Hippocampal formation (tissue), 2 donors: ENCODE measurements at regions not wholly inside any gene's neighbourhood (a gene's known extent, or its start where the extent isn't known, plus 50 kb on each side); places are given as distances from the start of the nearest gene placed in this dataset.
"Not testable (repeated sequence)": the region's sequence is repeated elsewhere in the genome, so short reads cannot be mapped to it uniquely, and the experiment has no call there.

ENCODE experiments used
- DNase-seq, 2 donors: peaks; one replicate each; lab custom pipeline; 2025; lab: John Stamatoyannopoulos, UW

DNA sequence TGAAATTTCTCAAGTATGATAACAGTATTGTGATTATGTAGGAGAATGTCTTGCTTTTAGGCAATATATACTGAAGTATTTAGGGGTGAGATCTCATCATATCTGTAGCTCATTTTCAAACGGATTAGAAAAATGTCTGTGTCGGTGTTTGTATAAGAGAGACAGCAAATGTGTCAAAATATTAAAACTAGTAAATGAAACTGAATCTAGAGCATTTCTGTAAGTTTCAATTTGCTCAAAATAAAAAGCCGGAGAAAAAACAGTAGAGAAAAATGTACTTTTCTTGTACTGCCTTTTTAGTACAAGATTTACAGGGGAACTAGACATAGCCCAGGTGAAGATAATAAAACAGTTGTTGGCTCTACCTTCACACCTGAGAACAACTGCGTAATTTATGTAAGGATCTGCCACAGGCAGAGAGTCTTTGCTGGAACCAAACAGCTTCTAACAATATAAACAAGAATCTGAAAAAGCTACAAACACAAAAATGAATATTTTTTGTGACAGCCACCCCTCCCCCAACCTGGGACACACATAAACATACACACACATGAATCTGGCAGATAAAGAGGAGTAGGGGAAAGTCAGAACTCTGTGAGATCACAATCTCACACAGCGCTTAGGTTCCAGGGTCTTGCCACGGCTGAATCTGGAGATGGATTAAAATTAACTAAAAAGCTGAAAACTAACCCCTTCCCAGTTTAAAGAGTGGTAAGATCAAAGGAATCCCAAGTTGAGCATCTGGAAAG, 153.3 kb downstream of the AVL9 start:
- DNase-seq: no peak

DNA sequence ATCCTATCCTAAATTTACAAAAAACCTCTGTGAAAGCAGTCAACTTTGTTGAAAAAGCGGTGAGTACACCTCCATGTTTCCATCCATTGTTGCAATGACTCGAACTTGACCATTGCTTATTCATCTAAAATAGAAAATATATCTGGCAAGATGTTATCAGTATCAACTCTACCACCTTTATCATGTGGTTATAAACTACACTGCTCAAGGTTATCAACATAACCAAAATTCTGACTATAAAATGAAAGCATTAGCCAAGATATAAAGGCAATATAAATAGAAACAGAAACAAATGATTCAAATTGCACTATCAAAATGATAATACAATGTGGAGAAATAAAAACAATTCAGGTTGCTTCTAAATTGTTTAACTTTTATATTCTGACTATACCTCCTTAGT, 150.0 kb downstream of the AVL9 start:
- not testable (repeated sequence) for DNase-seq

DNA sequence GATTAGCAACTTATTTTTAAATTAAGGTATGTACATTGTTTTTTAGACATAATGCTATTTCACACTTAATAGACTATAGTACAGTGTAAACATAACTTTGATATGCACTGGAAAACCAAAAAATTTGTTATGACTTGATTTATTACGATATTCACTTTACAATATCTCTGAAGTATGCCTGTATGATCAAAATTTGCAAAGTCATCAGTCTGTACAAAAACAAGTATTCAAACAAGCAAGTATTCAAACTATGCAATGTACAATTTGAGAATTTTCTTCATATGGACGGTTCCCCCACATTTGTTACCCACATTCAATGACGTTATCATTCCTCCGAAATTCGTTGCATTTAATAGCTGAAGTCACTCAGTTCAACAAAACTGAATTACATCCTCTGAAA, 147.9 kb downstream of the AVL9 start:
- no peak for DNase-seq

DNA sequence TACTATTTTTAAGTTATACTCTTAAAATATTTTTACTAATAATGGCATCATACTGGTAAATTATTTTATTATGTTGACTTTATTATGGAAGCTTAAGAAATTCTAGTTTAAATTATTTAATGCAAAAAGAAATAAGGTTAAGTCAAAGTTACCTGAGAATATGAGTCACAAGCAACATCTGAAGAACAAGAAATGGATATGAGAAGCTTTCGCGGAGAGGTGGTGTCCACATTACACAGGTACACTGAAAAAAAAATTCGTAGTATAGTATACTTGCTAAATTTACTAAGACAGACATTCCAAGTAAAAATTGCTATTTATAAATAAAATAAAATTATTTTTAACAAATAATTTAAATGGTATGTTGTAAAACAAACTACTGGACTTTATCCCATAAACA, 143.8 kb downstream of the AVL9 start:
- no peak for DNase-seq

DNA sequence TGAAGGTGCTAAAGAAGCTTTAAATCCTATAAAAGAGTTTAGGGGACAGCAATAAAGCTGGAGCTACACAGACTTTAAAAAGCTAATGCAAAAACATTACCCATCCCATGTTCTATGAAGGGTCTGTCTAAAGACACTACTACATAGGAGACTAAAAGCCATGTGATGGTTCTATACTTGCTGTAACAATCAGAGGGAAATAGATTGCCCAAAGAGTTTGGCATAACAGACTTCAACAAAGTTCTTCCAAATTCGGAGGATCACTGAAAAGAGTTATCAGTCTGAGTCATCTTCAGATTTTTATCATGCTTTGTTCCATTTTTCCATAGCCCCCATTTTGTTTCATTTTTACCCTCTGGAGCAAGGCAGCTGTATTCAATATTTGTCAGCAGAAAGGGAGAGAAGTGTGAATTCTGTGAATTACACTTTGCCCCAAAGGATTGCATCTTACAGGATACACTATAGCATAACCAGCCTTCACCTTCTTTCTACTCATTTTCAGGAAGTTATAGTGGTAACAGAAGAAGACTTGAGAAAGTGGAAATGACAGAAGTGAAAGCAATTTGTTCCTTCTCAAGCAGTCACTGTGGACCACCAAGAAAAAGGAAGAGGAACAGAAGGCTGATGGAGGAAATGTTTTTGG, 143.3 kb downstream of the AVL9 start:
- peak in 1 of 2 donors; percentile 6 for DNase-seq
